Esophagus muscularis mucosa (tissue), 4 donors: ENCODE measurements at regions not wholly inside any gene's neighbourhood (a gene's known extent, or its start where the extent isn't known, plus 50 kb on each side); places are given as distances from the start of the nearest gene placed in this dataset.

Source experiments
- DNase-seq: peaks from one replicate; pipeline ENCODE4 v3.0.0-alpha.2; 2017; ENCODE audit errors: extremely low spot score
- H3K27ac ChIP-seq, 4 donors: fragments of 200-600 bp; sonication (generic); replicated peaks in 1 of 4; 1 replicate in 3 of 4; 2 replicates in 1 of 4; pipeline ENCODE4 v1.5.1; 2016 to 2019; ENCODE audit warnings: mild to moderate bottlenecking in 1 of 4
- H3K27me3 ChIP-seq, 4 donors: fragments of 200-600 bp; sonication (generic); one replicate each; pipeline versions ENCODE4 v1.5.1 to v1.6.0; 2016 to 2019
- H3K36me3 ChIP-seq, 4 donors: fragments of 200-600 bp; sonication (generic); one replicate each; pipeline ENCODE4 v1.5.1; 2016 to 2019
- H3K4me1 ChIP-seq, 4 donors: fragments of 200-600 bp; sonication (generic); one replicate each; pipeline ENCODE4 v1.5.1; 2016 to 2019
- H3K4me3 ChIP-seq, 4 donors: fragments of 200-600 bp; sonication (generic); 1 replicate in 2 of 4; 2 replicates in 2 of 4; pipeline ENCODE4 v1.5.1; 2016 to 2019; ENCODE audit warnings: mild to moderate bottlenecking in 4 of 4, moderate library complexity in 1 of 4
- H3K9me3 ChIP-seq, 4 donors: fragments of 200-600 bp; sonication (generic); 1 replicate in 3 of 4; 2 replicates in 1 of 4; pipeline ENCODE4 v1.5.1; 2016 to 2019
- CTCF ChIP-seq, 3 experiments: fragments of 200-600 bp in 2 of 3; fragments of 450-650 bp in 1 of 3; sonication (generic) in 2 of 3; IDR thresholded peaks; one replicate each; pipeline ENCODE4 v1.5.1; 2017 to 2019; ENCODE audit warnings: antibody characterized with exemption in 3 of 3, mild to moderate bottlenecking in 2 of 3, moderate library complexity in 1 of 3
- EP300 ChIP-seq: sonication (generic); formaldehyde crosslinking; IDR thresholded peaks from one replicate; pipeline ENCODE4 v1.6.1; 2017; ENCODE audit warnings: antibody characterized with exemption
- POLR2A ChIP-seq: fragments of 450-650 bp; IDR thresholded peaks from one replicate; pipeline ENCODE4 v1.6.1; 2017; ENCODE audit warnings: antibody characterized with exemption, moderate library complexity, mild to moderate bottlenecking, low read depth
- POLR2AphosphoS5 ChIP-seq, 2 donors: sonication (generic); formaldehyde crosslinking; IDR thresholded peaks; one replicate each; pipeline ENCODE4 v1.6.1; 2017; ENCODE audit warnings: antibody characterized with exemption in 2 of 2
- WGBS: methylation state at CpG from one replicate; pipeline ENCODE4 v1.1.5; 2018; 5-methylcytosine and 5-hydroxymethylcytosine counted together
- intact Hi-C: fragments of 100-400 bp; cut with DNase I; formaldehyde crosslinking; loops from one replicate; pipeline ENCODE4 v1.15.1; 2023

- Histone ChIP-seq H3K4me3 (no peak overlapping the region), H3K27me3 (no peaks in the 10 kb centered on the region), H3K4me1 (no peaks in the 10 kb centered on the region), H3K9me3 (peaks cover 0 to 4% (median 2%) of the 10 kb centered on the region in 4 donors), H3K27ac (no peak overlapping the region), H3K36me3 (no peaks in the 10 kb centered on the region)
- TF ChIP-seq POLR2AphosphoS5 (IDR thresholded peaks at IDR 0.05), result no peak
- TF ChIP-seq POLR2A, result no peak
- TF ChIP-seq EP300, result no peak
- no peak for TF ChIP-seq CTCF (IDR thresholded peaks at IDR 0.05)
- intact Hi-C loops, result no loop called here
- no peak for DNase-seq
These were observed 70.8 kb upstream of the GPM6A start for GRCh38 chr4:175882891-175883290.

- Histone ChIP-seq H3K27me3 (no peaks in the 10 kb centered on the region), H3K36me3 (no peaks in the 10 kb centered on the region), H3K4me1 (no peaks in the 10 kb centered on the region), H3K4me3 (no peak overlapping the region), H3K27ac (no peak overlapping the region), H3K9me3 (peaks cover 0 to 6% (median 2%) of the 10 kb centered on the region in 4 donors)
- TF ChIP-seq POLR2A (no peak), EP300 (no peak), POLR2AphosphoS5 (IDR thresholded peaks at IDR 0.05) (no peak), CTCF (IDR thresholded peaks at IDR 0.05) (no peak)
- DNase-seq, result no peak
- WGBS, result 76% methylated on average over 4 of the region's 4 CpGs
- intact Hi-C loops, result no loop called here
These were observed 72.0 kb upstream of the GPM6A start for GRCh38 chr4:175884048-175884447.

- no peaks in the 10 kb centered on the region for H3K27me3 ChIP-seq
- H3K9me3 ChIP-seq, result peaks cover 0 to 6% (median 0%) of the 10 kb centered on the region in 4 donors
- DNase-seq, result no peak
- no peaks in the 10 kb centered on the region for H3K36me3 ChIP-seq
- WGBS, result 90% methylated on average over 4 of the region's 4 CpGs
- H3K4me3 ChIP-seq, result no peak overlapping the region
- peaks cover 0 to 16% (median 6%) of the 10 kb centered on the region in 4 donors for H3K4me1 ChIP-seq
- TF ChIP-seq EP300 (no peak), CTCF (IDR thresholded peaks at IDR 0.05) (no peak), POLR2A (no peak), POLR2AphosphoS5 (IDR thresholded peaks at IDR 0.05) (no peak)
- intact Hi-C loops, result loop anchor here (5.0 to 10.0 kb wide), 2 partner anchors 186 to 329 kb away; no protein-coding TSS in a partner anchor
- peak overlapping the region in 1 of 4 donors; percentile 8 for H3K27ac ChIP-seq
These were observed 79.2 kb upstream of the GPM6A start for GRCh38 chr4:175891231-175891630.

GRCh38 chr4:175891851-175892250 lies 79.8 kb upstream of the GPM6A start:
- 26% methylated on average over 2 of the region's 2 CpGs for WGBS

More at GRCh38 chr4:175891851-175892250, 79.8 kb upstream of the GPM6A start:
- Histone ChIP-seq H3K4me3 (no peak overlapping the region), H3K27ac (peak overlapping the region in 2 of 4 donors; percentile 8 to 10), H3K27me3 (no peaks in the 10 kb centered on the region), H3K4me1 (peaks cover 0 to 16% (median 6%) of the 10 kb centered on the region in 4 donors), H3K9me3 (peaks cover 0 to 6% (median 0%) of the 10 kb centered on the region in 4 donors), H3K36me3 (no peaks in the 10 kb centered on the region)
- no peak for DNase-seq
- intact Hi-C loops, result loop anchor here (5.0 to 10.0 kb wide), 2 partner anchors 187 to 330 kb away; no protein-coding TSS in a partner anchor
- TF ChIP-seq CTCF (IDR thresholded peaks at IDR 0.05) (peak; percentile 23 to 44 (median 29)), EP300 (no peak)
